Karpas-422 (cell line): ENCODE measurements at regions not wholly inside any gene's neighbourhood (a gene's known extent, or its start where the extent isn't known, plus 50 kb on each side); places are given as distances from the start of the nearest gene placed in this dataset.

ENCODE experiments used
- DNase-seq: peaks from one replicate; pipeline ENCODE4 v3.0.0-alpha.2; 2015
- H2AFZ ChIP-seq: fragments of 200-600 bp; sonication (generic); 2 replicates; pipeline ENCODE4 v1.6.1; 2014; ENCODE audit warnings: antibody characterized with exemption, low read length, mixed read lengths
- H3K27ac ChIP-seq: fragments of 200-600 bp; sonication (generic); 2 replicates; pipeline ENCODE4 v1.5.1; 2014; ENCODE audit warnings: mild to moderate bottlenecking, low read length, moderate library complexity
- H3K27me3 ChIP-seq: fragments of 200-600 bp; sonication (generic); 2 replicates; pipeline ENCODE4 v1.6.1; 2014; ENCODE audit warnings: low read length, mixed read lengths
- H3K36me3 ChIP-seq: fragments of 200-600 bp; sonication (generic); 2 replicates; pipeline ENCODE4 v1.6.1; 2014; ENCODE audit warnings: low read length, mixed read lengths; ENCODE audit not compliant: insufficient read depth
- H3K4me1 ChIP-seq: fragments of 200-600 bp; sonication (generic); 2 replicates; pipeline ENCODE4 v1.6.1; 2014; ENCODE audit warnings: mild to moderate bottlenecking, low read length, mixed read lengths
- H3K4me2 ChIP-seq: fragments of 200-600 bp; sonication (generic); 2 replicates; pipeline ENCODE4 v1.6.1; 2014; ENCODE audit warnings: low read length, low read depth, mild to moderate bottlenecking; ENCODE audit not compliant: poor library complexity, severe bottlenecking
- H3K4me3 ChIP-seq: fragments of 200-600 bp; sonication (generic); 2 replicates; pipeline ENCODE4 v1.5.1; 2014; ENCODE audit warnings: mild to moderate bottlenecking, antibody characterized with exemption, low read length, mixed read lengths
- H3K79me2 ChIP-seq: fragments of 200-600 bp; sonication (generic); 2 replicates; pipeline ENCODE4 v1.6.1; 2014; ENCODE audit warnings: mild to moderate bottlenecking, low read length, mixed read lengths
- H3K9ac ChIP-seq: fragments of 200-600 bp; sonication (generic); 2 replicates; pipeline ENCODE4 v1.6.0; 2014; ENCODE audit warnings: low read length
- H3K9me2 ChIP-seq: fragments of 200-600 bp; sonication (generic), shearing (Covaris generic); replicated peaks from 2 replicates; pipeline ENCODE4 v1.6.0; 2014; ENCODE audit warnings: mild to moderate bottlenecking, low read length, moderate library complexity; ENCODE audit not compliant: insufficient read depth
- H3K9me3 ChIP-seq: fragments of 300-700, 200-600 bp; sonication (generic); 2 replicates; pipeline ENCODE4 v1.6.1; 2014; ENCODE audit warnings: low read length, mixed read lengths
- H4K20me1 ChIP-seq: fragments of 200-600 bp; sonication (generic); 2 replicates; pipeline ENCODE4 v1.6.1; 2014; ENCODE audit warnings: mild to moderate bottlenecking, antibody characterized with exemption, low read length, low read depth; ENCODE audit not compliant: insufficient read depth

DNA sequence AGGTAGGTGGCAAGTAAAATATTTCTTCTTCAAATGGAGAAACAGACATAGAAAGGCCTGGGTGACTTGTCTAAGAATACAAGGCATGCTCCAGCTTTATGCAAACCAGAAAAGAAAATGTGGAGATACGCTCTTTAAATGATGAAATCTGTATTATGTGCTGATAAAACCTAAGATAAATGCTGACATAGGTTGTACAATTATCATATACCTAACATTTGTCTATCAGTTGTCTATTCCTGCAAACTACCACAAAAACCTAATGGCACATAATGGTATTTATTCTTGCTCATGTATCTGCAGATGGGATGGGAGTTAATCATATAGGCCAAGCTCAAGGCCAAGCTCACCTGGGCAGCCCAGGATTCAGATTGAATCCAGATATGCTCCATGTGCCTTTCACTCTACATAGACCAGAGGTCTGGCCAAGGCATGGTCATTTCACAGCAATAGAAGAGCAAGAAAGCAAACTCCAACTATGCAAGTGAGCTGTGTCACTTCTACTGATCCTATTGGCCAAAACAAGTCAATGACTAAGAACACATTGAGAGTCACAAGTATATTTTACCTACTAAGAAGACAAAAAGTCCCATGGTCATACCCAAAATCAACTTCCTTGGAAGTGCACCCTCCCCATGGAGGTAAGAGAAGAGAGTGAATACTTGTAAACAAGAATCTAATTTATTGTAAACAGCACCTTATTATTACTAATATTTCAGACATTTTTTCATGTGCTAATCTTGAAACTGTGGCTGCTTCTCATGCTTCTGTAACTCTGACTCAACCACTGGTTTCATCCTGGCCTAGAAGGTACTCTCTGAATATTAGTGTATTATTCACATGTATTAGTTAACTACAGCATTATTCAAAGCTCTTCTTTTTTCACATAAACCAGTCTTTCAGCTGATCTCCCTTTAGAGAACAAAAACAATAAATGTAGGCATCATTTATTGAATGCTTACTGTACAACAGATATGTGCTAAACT is 270.7 kb upstream of the SOX9 start:
- H3K27me3 ChIP-seq, result no peaks in the 10 kb centered on the region
- H3K4me3 ChIP-seq, result no peak overlapping the region
- no peaks in the 10 kb centered on the region for H4K20me1 ChIP-seq
- peaks cover 6% of the 10 kb centered on the region for H3K4me1 ChIP-seq
- no peaks in the 10 kb centered on the region for H3K9me2 ChIP-seq
- H3K9ac ChIP-seq, result no peak overlapping the region
- no peaks in the 10 kb centered on the region for H3K36me3 ChIP-seq
- H3K4me2 ChIP-seq, result no peak overlapping the region
- no peaks in the 10 kb centered on the region for H3K79me2 ChIP-seq
- no peak for DNase-seq
- H3K27ac ChIP-seq, result no peak overlapping the region
- H3K9me3 ChIP-seq, result no peaks in the 10 kb centered on the region
- no peak overlapping the region for H2AFZ ChIP-seq

DNA sequence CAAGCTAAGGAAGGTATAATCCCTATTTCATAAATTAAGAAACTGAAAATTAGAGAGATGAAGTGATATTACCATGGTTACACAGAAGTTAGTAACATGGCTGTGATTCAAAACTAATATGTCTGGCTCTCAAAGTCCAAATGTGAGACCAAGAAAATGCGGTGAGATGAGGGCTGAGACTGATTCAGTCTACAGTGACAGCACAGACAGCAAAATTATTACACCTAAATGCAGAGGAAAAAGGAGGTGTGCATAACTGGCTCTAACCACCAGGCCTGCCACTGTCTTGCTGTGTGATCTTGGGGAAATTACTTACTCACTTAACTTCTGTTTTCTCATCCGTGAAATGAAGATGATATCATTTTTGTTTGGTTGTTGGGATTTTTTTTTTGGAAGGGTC is 270.0 kb upstream of the SOX9 start:
- Histone ChIP-seq H3K4me2 (no peak overlapping the region), H3K9me3 (no peaks in the 10 kb centered on the region), H3K27me3 (no peaks in the 10 kb centered on the region), H3K4me1 (peaks cover 7% of the 10 kb centered on the region), H3K9ac (no peak overlapping the region), H3K79me2 (no peaks in the 10 kb centered on the region), H3K4me3 (no peak overlapping the region), H4K20me1 (no peaks in the 10 kb centered on the region), H3K36me3 (no peaks in the 10 kb centered on the region), H3K27ac (no peak overlapping the region), H2AFZ (no peak overlapping the region), H3K9me2 (no peaks in the 10 kb centered on the region)
- no peak for DNase-seq

GRCh38 chr17:71855010-71855409 is 265.8 kb upstream of the SOX9 start:
- no peak overlapping the region for H3K4me3 ChIP-seq

DNA sequence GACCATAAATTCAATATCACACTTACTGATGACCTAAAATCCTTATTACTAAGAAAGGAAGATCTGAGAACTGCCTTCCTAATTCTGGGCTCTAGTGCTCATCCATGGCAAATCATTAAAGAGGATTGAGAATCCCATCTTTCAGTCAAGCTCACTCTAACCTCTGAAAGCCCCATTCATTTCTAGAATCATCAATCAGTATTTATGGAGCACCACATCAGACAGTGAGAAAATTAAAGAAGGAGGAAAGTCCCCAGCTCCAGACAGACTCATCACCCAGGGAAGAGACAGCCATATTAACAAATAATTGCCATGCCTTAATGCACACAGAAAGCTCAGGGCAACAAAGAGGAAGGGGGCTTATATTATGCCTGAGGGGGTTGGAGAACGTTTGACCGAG is 256.1 kb upstream of the SOX9 start:
- H3K4me1 ChIP-seq, result no peaks in the 10 kb centered on the region
- H4K20me1 ChIP-seq, result no peaks in the 10 kb centered on the region
- H3K4me2 ChIP-seq, result no peak overlapping the region
- H3K27ac ChIP-seq, result no peak overlapping the region
- no peak for DNase-seq
- no peaks in the 10 kb centered on the region for H3K27me3 ChIP-seq
- no peaks in the 10 kb centered on the region for H3K79me2 ChIP-seq
- H3K9me3 ChIP-seq, result no peaks in the 10 kb centered on the region
- no peak overlapping the region for H3K9ac ChIP-seq
- no peaks in the 10 kb centered on the region for H3K9me2 ChIP-seq
- H3K36me3 ChIP-seq, result no peaks in the 10 kb centered on the region
- no peak overlapping the region for H2AFZ ChIP-seq
- H3K4me3 ChIP-seq, result no peak overlapping the region

More at GRCh38 chr17:71855010-71855409, 265.8 kb upstream of the SOX9 start:
- Histone ChIP-seq H3K36me3 (no peaks in the 10 kb centered on the region), H3K79me2 (no peaks in the 10 kb centered on the region), H3K4me1 (peaks cover 7% of the 10 kb centered on the region), H3K9ac (no peak overlapping the region), H2AFZ (no peak overlapping the region), H3K9me3 (no peaks in the 10 kb centered on the region), H3K27me3 (no peaks in the 10 kb centered on the region), H3K27ac (no peak overlapping the region), H3K4me2 (no peak overlapping the region), H4K20me1 (no peaks in the 10 kb centered on the region), H3K9me2 (no peaks in the 10 kb centered on the region)
- no peak for DNase-seq

DNA sequence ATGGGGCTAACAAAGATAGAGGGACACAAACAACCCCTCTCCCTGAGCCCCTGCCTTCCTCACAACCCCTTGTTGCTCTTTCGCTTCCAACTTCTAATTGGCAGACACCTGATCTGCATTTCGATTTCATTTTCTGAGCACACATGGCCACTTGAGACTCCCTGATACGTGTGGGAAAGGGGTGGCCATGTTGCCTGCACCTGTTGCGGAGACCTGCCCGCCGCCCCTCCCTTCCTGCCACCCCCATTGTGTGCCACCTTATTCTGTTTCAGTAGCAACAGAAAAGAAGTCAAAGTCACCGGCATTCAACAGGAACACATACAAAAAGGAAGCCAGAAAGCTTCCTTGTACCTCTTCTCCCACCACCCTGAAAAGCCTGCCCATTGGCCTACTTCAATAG is 254.7 kb upstream of the SOX9 start:
- DNase-seq, result no peak
- H3K9ac ChIP-seq, result no peak overlapping the region
- no peaks in the 10 kb centered on the region for H4K20me1 ChIP-seq
- no peaks in the 10 kb centered on the region for H3K36me3 ChIP-seq
- H3K9me2 ChIP-seq, result no peaks in the 10 kb centered on the region
- no peak overlapping the region for H3K4me3 ChIP-seq
- no peaks in the 10 kb centered on the region for H3K27me3 ChIP-seq
- no peaks in the 10 kb centered on the region for H3K79me2 ChIP-seq
- H2AFZ ChIP-seq, result no peak overlapping the region
- no peaks in the 10 kb centered on the region for H3K4me1 ChIP-seq
- no peaks in the 10 kb centered on the region for H3K9me3 ChIP-seq
- H3K27ac ChIP-seq, result no peak overlapping the region
- H3K4me2 ChIP-seq, result no peak overlapping the region

DNA sequence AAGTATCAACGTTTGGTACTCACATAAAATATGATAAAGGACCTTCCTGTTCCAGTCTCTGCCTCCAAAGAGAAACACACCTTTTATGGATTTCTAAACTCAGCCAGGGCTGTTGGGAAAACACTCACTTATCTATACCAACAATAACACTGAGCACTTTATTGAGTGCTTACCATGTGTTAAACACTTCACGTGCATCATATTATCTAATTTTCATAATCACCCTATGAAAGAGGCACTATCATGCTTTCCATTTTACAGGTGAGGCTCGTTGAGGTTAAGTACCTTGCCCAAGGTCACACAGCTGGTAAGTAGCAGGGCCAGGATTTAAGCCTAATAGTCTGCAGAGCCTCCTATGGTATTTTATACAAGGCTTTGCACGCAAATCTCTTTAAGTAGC is 251.5 kb upstream of the SOX9 start:
- Histone ChIP-seq H3K9me3 (no peaks in the 10 kb centered on the region), H3K36me3 (no peaks in the 10 kb centered on the region), H3K4me2 (no peak overlapping the region), H3K9me2 (no peaks in the 10 kb centered on the region), H3K79me2 (no peaks in the 10 kb centered on the region), H2AFZ (no peak overlapping the region), H3K27ac (no peak overlapping the region), H4K20me1 (no peaks in the 10 kb centered on the region), H3K27me3 (no peaks in the 10 kb centered on the region), H3K9ac (no peak overlapping the region), H3K4me3 (no peak overlapping the region), H3K4me1 (no peaks in the 10 kb centered on the region)
- no peak for DNase-seq

DNA sequence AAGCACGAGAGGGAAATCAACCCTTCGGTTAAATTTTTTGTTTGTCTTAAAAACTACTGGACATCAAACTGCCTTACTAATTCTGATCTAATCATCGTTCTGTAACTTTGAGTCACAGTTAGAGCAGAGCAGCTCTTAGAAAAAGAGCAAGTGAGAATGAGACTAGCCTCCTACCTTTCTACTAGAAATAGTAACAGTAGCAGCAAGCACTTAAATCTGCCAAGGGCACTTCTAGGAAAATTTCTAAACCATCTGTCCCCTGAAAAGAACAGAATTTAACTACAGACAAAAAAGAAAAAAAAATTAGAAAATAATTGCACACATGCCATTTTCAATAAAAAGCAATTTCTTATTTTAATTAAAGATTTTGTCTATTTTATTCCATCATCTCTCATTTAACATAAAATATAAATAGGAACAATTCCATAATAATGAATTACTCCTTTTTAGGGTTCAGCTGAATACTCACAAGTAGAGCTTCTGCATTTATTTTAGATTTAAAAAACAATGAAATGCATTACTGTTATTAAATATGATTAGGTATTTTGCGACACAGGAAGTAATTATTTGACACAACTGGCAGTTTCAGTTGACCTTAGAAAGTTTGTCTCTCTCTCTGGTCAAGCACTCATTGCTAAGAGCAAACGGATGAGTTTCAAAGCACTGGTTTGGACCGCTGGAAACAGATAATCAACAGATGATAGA is 250.8 kb upstream of the SOX9 start:
- no peaks in the 10 kb centered on the region for H3K79me2 ChIP-seq
- no peaks in the 10 kb centered on the region for H3K9me2 ChIP-seq
- no peaks in the 10 kb centered on the region for H3K4me1 ChIP-seq
- no peaks in the 10 kb centered on the region for H4K20me1 ChIP-seq
- no peaks in the 10 kb centered on the region for H3K36me3 ChIP-seq
- H3K27me3 ChIP-seq, result no peaks in the 10 kb centered on the region
- no peak overlapping the region for H3K4me2 ChIP-seq
- H3K4me3 ChIP-seq, result no peak overlapping the region
- no peak overlapping the region for H2AFZ ChIP-seq
- H3K27ac ChIP-seq, result no peak overlapping the region
- DNase-seq, result no peak
- no peak overlapping the region for H3K9ac ChIP-seq
- H3K9me3 ChIP-seq, result no peaks in the 10 kb centered on the region

- no peaks in the 10 kb centered on the region for H3K4me1 ChIP-seq
- no peak for DNase-seq
- no peaks in the 10 kb centered on the region for H3K9me2 ChIP-seq
- H3K27ac ChIP-seq, result no peak overlapping the region
- no peak overlapping the region for H3K9ac ChIP-seq
- H3K36me3 ChIP-seq, result no peaks in the 10 kb centered on the region
- H2AFZ ChIP-seq, result no peak overlapping the region
- H3K27me3 ChIP-seq, result no peaks in the 10 kb centered on the region
- no peaks in the 10 kb centered on the region for H4K20me1 ChIP-seq
- no peaks in the 10 kb centered on the region for H3K9me3 ChIP-seq
- H3K79me2 ChIP-seq, result no peaks in the 10 kb centered on the region
- H3K4me2 ChIP-seq, result no peak overlapping the region
- H3K4me3 ChIP-seq, result no peak overlapping the region
Measured at GRCh38 chr17:71870546-71870862, 250.3 kb upstream of the SOX9 start.
